GM18508 (cell line): ENCODE measurements at regions not wholly inside any gene's neighbourhood (a gene's known extent, or its start where the extent isn't known, plus 50 kb on each side); places are given as distances from the start of the nearest gene placed in this dataset.

Experiments
- ATAC-seq: cut with Tn5 transposase; IDR thresholded peaks from one replicate; pipeline ENCODE4 v1.9.1; 2021; ENCODE audit warnings: moderate number of reproducible peaks; ENCODE audit not compliant: insufficient read depth, unreplicated experiment

- no peak for ATAC-seq
These were observed 79.8 kb upstream of the TENT5A start for GRCh38 chr6:81832304-81832703.

DNA sequence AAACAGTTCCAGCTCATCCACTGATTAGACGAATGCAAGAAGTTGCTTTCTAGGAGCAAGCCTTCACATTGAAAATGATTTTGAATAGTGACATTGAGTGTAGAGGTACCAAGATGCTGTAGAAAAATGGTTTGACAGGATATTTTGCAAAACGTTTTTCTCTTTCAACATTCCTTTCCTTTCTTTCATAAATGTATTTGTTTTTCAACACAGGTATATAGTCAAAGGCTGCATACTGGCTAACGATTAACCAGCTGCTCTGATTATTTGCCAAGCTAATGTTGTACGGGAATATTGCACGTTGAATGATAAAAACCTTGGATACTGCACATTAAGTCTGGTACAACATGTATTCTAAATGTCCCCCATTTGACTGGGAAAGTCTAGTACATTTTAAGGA is 78.8 kb upstream of the TENT5A start:
- ATAC-seq = no peak

DNA sequence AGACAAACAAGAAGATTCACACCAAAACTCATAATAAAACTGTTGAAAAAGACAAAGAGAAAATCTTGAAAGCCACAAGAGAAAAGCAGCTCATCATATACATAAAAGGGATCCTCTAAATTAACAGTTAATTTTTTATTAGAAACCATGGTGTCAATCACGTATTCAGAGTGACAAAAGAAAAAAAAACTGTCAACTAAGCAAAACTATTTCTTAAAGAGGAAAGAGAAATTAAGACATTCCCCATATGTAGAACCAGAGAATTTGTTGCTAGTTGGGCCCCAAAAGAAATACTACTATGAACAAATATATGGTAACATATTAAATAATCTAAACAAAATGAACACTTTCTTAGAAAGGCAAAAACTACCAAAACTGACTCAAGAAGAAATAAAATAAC is 74.3 kb upstream of the TENT5A start:
- ATAC-seq = no peak

GRCh38 chr6:81822568-81822967 is 70.1 kb upstream of the TENT5A start:
- ATAC-seq = no peak

GRCh38 chr6:81821449-81821848 is 69.0 kb upstream of the TENT5A start:
- no peak for ATAC-seq

DNA sequence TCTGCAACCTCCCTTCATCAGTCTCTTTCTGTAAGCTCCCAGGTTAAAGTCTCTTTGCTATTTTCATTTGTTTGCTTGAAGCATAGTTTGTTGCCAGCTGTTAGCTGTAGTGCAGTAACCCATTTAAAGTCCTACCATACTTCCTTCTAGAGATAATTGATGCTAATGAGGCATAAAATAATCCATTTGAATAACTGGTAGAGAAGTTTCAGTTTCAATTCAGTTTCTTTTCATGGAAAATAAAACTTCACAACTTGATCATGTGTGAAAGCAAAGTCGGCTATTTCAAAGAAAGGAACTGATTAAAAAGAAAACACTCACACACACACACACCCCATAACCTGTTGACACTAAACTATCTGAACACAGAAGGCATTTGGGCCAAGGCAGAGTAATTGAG is 68.5 kb upstream of the TENT5A start:
- no peak for ATAC-seq

DNA sequence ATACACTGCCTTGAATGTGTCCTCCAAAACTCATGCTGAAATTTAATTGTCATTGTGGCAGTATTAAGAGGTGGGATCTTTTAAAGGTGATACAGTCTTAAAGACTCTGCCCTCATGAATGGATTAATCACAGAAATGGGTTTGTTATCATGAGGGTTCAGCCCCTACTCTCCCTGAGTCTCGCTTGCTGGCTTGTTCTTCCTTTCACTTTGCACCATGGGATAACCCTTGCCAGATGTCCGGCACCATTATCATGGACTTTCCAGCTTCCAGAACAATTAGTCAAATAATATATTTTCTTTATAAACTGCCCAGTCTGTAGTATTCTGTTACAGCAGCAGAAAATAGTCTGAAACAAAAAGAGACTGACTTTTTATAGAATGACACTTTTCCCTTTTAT is 67.9 kb upstream of the TENT5A start:
- ATAC-seq = no peak

DNA sequence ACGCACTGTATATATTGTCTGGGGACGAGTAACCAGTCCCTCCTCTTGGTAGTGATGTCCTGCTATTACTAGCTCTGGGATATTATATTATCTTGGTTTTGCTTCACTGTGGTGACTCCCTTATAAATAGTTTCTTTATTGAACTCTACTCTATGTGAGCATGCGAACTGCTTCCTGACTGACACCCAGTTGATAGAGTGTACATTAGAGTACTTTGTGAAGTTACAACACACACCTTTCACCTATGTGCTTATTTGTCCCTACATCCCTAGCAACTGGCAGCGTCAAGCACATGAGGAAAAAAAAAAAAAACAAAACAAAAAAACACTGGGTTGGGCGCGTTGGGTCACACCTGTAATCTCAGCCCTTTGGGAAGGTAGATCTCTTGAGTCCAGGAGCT is 67.3 kb upstream of the TENT5A start:
- no peak for ATAC-seq

DNA sequence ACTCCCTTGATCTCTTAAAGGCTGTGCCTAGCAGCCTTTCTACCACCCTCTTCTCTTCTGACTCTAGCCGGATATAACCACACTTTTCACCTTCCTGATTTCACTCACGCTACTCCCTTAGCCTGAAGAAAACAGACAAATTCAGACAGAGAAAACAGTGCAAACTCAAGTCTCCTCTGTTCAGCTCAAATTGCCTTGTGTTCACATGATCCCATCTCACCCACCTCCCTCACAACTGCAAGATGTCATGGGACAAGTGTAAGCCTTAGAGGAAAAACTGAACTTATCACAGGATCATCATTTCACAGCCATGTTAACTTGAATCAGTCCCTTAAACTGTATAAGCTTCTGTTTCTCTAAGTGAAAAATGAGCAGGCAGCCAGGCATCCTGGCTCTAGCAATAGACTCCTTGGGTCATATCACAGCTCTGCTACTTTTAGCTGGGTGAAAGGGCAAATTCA is 66.5 kb upstream of the TENT5A start:
- no peak for ATAC-seq

- ATAC-seq = no peak
These were observed 63.9 kb upstream of the TENT5A start for GRCh38 chr6:81816380-81816779.

- ATAC-seq = no peak
These were observed 62.0 kb upstream of the TENT5A start for GRCh38 chr6:81814370-81815076.

DNA sequence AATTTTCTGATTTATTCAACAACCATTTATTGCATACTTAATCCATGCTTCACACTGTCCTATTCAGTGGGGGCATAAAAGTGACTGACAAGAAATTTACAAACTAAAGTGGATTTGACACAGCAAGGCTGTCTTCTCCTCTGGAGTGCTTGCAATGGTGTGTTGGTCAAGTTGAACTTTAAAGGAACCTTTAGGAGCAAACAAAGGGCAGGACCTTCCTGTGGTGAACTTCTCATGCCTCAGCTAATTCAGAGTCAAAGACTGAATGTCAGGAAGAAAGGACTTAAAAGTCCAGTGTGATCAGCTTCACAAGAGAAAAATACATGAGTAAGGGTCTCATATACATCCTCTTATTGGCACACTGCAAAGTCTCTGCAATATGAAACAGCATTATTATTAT is 60.8 kb upstream of the TENT5A start:
- ATAC-seq = no peak

GRCh38 chr6:81812401-81812800 is 59.9 kb upstream of the TENT5A start:
- ATAC-seq = no peak

DNA sequence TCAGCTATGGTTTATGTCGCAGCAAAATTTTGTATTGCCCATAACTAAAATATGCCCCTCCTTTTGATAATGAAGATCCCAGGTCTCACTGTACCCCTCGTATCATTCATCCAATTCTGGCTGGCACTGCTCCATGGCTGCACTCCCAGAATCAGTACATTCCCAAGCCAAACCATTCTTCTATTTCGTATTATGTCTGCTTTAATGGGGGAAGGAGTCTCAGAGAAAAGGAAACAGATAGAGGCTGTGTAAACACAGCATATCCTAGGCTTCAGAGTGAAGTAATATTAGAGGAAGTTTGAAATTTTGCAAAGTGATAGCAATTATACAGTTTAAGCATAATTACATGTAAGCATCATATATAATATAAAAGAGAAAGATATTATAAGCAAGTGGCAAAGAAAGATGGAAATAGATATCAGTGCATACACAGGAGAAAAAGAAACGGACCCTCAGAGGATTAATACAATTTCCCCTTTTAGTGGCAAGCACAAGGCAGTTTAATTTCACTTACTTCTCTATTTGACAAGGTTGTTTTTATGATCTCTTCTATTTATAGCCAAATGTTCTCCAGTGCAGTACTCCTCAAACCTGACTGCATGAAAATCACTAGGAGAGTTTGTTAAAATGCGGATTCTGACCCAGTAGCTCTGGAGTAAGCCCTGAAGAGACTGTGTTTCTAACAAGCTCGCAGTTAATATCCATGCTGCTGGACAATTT is 56.5 kb upstream of the TENT5A start:
- no peak for ATAC-seq

GRCh38 chr6:81806793-81807565 is 54.5 kb upstream of the TENT5A start:
- ATAC-seq = no peak

DNA sequence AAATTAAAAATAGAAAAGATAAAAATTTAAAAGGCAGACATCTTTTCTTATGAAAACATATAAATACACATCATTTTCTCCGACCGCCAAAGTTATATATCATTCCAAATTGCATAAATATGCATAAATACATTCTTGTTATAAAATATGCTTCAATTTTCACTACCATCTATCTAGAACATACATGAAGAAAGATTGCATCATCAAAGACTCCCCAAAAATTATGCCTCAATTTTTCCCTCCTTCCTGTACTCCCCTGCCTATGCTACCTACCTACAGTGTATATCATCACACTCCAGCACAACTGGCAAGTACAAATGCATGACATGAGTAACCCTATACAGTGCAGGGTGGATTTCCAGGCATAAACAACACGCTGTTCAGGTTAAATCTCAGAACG is 49.9 kb upstream of the TENT5A start:
- no peak for ATAC-seq
